ENCODE measurements at regions not wholly inside any gene's neighbourhood (a gene's known extent, or its start where the extent isn't known, plus 50 kb on each side); places are given as distances from the start of the nearest gene placed in this dataset.

- H3K27me3 Mint-ChIP-seq (ENCODE audit: low read depth, poor library complexity), result peaks cover 16% of the 10 kb centered on the region
- no peaks in the 10 kb centered on the region for H3K36me3 Mint-ChIP-seq (ENCODE audit: low read depth)
These were observed 50.0 kb upstream of the RASGRP1 start for GRCh38 chr15:38614621-38615020.

DNA sequence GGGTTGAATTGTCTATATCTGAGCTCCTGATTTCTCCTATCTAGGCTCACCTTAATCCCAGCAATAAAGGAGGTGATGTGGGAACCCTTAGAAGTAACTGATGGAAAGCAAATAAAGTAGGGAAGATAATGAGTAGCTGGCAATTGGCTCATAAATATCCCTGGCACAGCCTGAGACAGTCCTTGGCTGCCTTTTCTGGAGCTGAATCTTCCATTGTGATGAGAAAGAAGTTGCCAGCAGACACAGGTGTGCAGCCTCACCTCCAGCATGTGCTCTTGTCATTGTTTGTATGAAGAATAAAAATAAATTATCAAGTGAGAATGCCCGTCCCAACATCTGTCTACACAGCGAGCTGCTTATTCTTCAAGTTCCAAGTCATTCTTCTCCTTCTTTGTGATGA, 53.2 kb upstream of the RASGRP1 start:
- peaks cover 61% of the 10 kb centered on the region for H3K4me1 Mint-ChIP-seq

More at GRCh38 chr15:38614621-38615020, 50.0 kb upstream of the RASGRP1 start:
- Mint-ChIP-seq H3K27ac (no peak overlapping the region), H3K9me3 (peaks cover 3% of the 10 kb centered on the region), H3K4me1 (peaks cover 52% of the 10 kb centered on the region), H3K4me3 (no peak overlapping the region)
- TF ChIP-seq CTCF (IDR thresholded peaks at IDR 0.05), result no peak
- no peak for DNase-seq

GRCh38 chr15:38618242-38618955, 53.8 kb upstream of the RASGRP1 start:
- Mint-ChIP-seq H3K4me1 (peaks cover 60% of the 10 kb centered on the region), H3K36me3 (ENCODE audit: low read depth) (no peaks in the 10 kb centered on the region), H3K4me3 (no peak overlapping the region), H3K27ac (no peak overlapping the region), H3K9me3 (peaks cover 2% of the 10 kb centered on the region), H3K27me3 (ENCODE audit: low read depth, poor library complexity) (peaks cover 25% of the 10 kb centered on the region)
- DNase-seq, result no peak
- no peak for TF ChIP-seq CTCF (IDR thresholded peaks at IDR 0.05)

More for the DNA sequence above, 53.2 kb upstream of the RASGRP1 start:
- DNase-seq, result no peak
- peaks cover 3% of the 10 kb centered on the region for H3K9me3 Mint-ChIP-seq
- H3K27me3 Mint-ChIP-seq (ENCODE audit: low read depth, poor library complexity), result peaks cover 25% of the 10 kb centered on the region
- H3K4me3 Mint-ChIP-seq, result peak overlapping the region; percentile 7
- H3K36me3 Mint-ChIP-seq (ENCODE audit: low read depth), result no peaks in the 10 kb centered on the region
- no peak overlapping the region for H3K27ac Mint-ChIP-seq
- TF ChIP-seq CTCF (IDR thresholded peaks at IDR 0.05), result no peak

GRCh38 chr15:38620098-38620497, 55.5 kb upstream of the RASGRP1 start:
- Mint-ChIP-seq H3K4me1 (peaks cover 57% of the 10 kb centered on the region), H3K27me3 (ENCODE audit: low read depth, poor library complexity) (peaks cover 22% of the 10 kb centered on the region), H3K36me3 (ENCODE audit: low read depth) (no peaks in the 10 kb centered on the region)

DNA sequence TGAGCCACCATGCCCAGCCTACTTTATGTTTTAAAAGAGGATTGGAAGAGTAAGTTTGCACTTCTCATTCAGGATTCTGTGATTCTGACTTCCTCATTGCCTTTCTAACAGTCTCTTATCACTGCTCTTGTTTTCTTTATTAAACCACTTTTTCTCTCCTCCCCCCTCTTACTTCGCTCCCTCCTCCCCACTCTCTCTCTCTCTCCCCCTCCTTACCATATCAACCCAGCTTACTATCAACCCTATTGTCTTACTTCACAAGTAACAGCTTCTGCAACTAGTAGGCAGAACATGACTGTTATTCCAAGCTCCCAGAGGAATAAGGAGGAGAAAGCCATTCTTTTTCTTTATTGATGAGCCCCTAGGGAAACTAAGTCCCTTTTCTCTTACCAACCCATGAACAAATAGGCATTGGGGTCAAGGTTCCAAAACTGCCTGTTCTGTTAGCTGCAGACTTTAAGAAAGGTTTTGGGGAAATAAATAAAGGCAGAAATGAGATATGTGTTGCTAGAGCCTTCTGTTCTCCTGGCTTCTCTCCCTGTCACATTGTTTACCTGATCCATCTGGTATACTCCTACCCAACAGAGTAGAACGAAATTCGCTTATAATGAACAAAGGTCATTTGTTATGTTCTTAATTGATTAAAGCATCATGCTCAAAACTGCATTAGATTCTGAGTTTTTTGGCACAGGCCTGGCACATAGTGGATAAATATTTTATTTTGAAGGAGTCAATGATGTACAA, 56.4 kb upstream of the RASGRP1 start:
- TF ChIP-seq CTCF (IDR thresholded peaks at IDR 0.05), result no peak
- H3K4me1 Mint-ChIP-seq, result peaks cover 57% of the 10 kb centered on the region
- peaks cover 15% of the 10 kb centered on the region for H3K27me3 Mint-ChIP-seq (ENCODE audit: low read depth, poor library complexity)
- H3K27ac Mint-ChIP-seq, result peak overlapping the region; percentile 34
- peak overlapping the region; percentile 34 for H3K4me3 Mint-ChIP-seq
- no peaks in the 10 kb centered on the region for H3K9me3 Mint-ChIP-seq
- no peak for DNase-seq
- H3K36me3 Mint-ChIP-seq (ENCODE audit: low read depth), result no peaks in the 10 kb centered on the region

More at GRCh38 chr15:38620098-38620497, 55.5 kb upstream of the RASGRP1 start:
- Mint-ChIP-seq H3K27ac (no peak overlapping the region), H3K9me3 (no peaks in the 10 kb centered on the region), H3K4me3 (no peak overlapping the region)
- TF ChIP-seq CTCF (IDR thresholded peaks at IDR 0.05), result no peak
- DNase-seq, result no peak

All from nephron progenitor cell (in vitro differentiated cells).